IMR-90 (cell line): ENCODE measurements at regions not wholly inside any gene's neighbourhood (a gene's known extent, or its start where the extent isn't known, plus 50 kb on each side); places are given as distances from the start of the nearest gene placed in this dataset.

Source experiments
- ATAC-seq: fragments of 200-7000 bp; cut with Tn5 transposase; 2 replicates; pipeline ENCODE4 v1.9.1; 2020; ENCODE audit warnings: low read depth, mild to moderate bottlenecking, moderate library complexity
- BruUV-seq: library from RNA; stranded (reverse); fragments of 400-500 nt; replicated peaks from 2 replicates; lab custom pipeline; 2021; lab: Mats Ljungman, UMichigan
- CTCF ChIA-PET: fragments of 300-600 bp; formaldehyde crosslinking; extraction: SDS; loops from one replicate; lab custom pipeline; 2021; ENCODE audit warnings: antibody characterized with exemption; lab: Yijun Ruan, JAX
- POLR2A ChIA-PET: fragments of 300-600 bp; sonication (Branson Sonifier 250); formaldehyde crosslinking; loops from one replicate; lab custom pipeline; 2022; ENCODE audit warnings: antibody characterized with exemption; ENCODE audit not compliant: unreplicated experiment; lab: Charles Lee
- DNase-seq: peaks from one replicate; pipeline ENCODE4 v3.0.0; 2013
- H2AFZ ChIP-seq: replicated peaks from 2 replicates; pipeline ENCODE3; 2013; ENCODE audit warnings: low read length, mild to moderate bottlenecking; ENCODE audit not compliant: poor library complexity
- H2AK5ac ChIP-seq: 2 replicates; pipeline ENCODE4 v1.6.1; 2013; ENCODE audit warnings: low read depth, low read length, inconsistent platforms
- H2AK9ac ChIP-seq: replicated peaks from 2 replicates; pipeline ENCODE3; 2013; ENCODE audit warnings: mild to moderate bottlenecking, low read depth, low read length, moderate library complexity; ENCODE audit not compliant: poor library complexity
- H2BK120ac ChIP-seq: 2 replicates; pipeline ENCODE4 v1.6.1; 2013; ENCODE audit warnings: low read depth, low read length, inconsistent platforms
- H2BK15ac ChIP-seq: 3 replicates; pipeline ENCODE4 v1.6.1; 2013; ENCODE audit warnings: low read depth, low read length, inconsistent platforms
- H2BK20ac ChIP-seq: 2 replicates; pipeline ENCODE4 v1.6.1; 2013; ENCODE audit warnings: low read depth, mild to moderate bottlenecking, inconsistent platforms, low read length, moderate library complexity
- H2BK5ac ChIP-seq: 2 replicates; pipeline ENCODE4 v1.6.1; 2013; ENCODE audit warnings: mild to moderate bottlenecking, low read depth, low read length, inconsistent platforms; ENCODE audit not compliant: poor library complexity, severe bottlenecking
- H3K14ac ChIP-seq: replicated peaks from 2 replicates; pipeline ENCODE4 v1.6.1; 2013; ENCODE audit warnings: low read depth, low read length, inconsistent platforms
- H3K18ac ChIP-seq: 2 replicates; pipeline ENCODE4 v1.6.1; 2013; ENCODE audit warnings: low read depth, low read length, control low read depth
- H3K23ac ChIP-seq: 2 replicates; pipeline ENCODE4 v1.6.1; 2013; ENCODE audit warnings: low read depth, low read length, inconsistent platforms
- H3K27ac ChIP-seq: 2 replicates; pipeline ENCODE4 v1.5.1; 2013; ENCODE audit warnings: mild to moderate bottlenecking, control low read depth, low read length; ENCODE audit not compliant: insufficient read depth
- H3K27me3 ChIP-seq: 2 replicates; pipeline ENCODE4 v1.6.1; 2013; ENCODE audit warnings: low read length; ENCODE audit not compliant: control insufficient read depth, insufficient read depth
- H3K36me3 ChIP-seq: 2 replicates; pipeline ENCODE4 v1.6.1; 2013; ENCODE audit warnings: low read length, mixed read lengths; ENCODE audit not compliant: control insufficient read depth, insufficient read depth
- H3K4ac ChIP-seq: 2 replicates; pipeline ENCODE4 v1.6.1; 2013; ENCODE audit warnings: low read depth, low read length, inconsistent platforms
- H3K4me1 ChIP-seq: 2 replicates; pipeline ENCODE4 v1.6.1; 2013; ENCODE audit warnings: low read length, mixed read lengths; ENCODE audit not compliant: control insufficient read depth, insufficient read depth
- H3K4me2 ChIP-seq: 2 replicates; pipeline ENCODE4 v1.6.1; 2013; ENCODE audit warnings: low read depth, mild to moderate bottlenecking, control low read depth, low read length, moderate library complexity
- H3K4me3 ChIP-seq: 2 replicates; pipeline ENCODE4 v1.5.1; 2013; ENCODE audit warnings: low read depth, mild to moderate bottlenecking, control low read depth, low read length, moderate library complexity; ENCODE audit not compliant: insufficient read depth
- H3K56ac ChIP-seq: 2 replicates; pipeline ENCODE4 v1.6.1; 2013; ENCODE audit warnings: low read length, inconsistent platforms; ENCODE audit not compliant: insufficient read depth; ENCODE audit errors: extremely low read depth
- H3K79me1 ChIP-seq, 2 experiments: 2 replicates each; pipeline ENCODE4 v1.6.1; 2013; ENCODE audit warnings: low read length in 2 of 2, inconsistent platforms in 1 of 2, low read depth in 1 of 2
- H3K9ac ChIP-seq: 2 replicates; pipeline ENCODE4 v1.6.1; 2013; ENCODE audit warnings: low read depth, low read length, control low read depth
- H3K9me1 ChIP-seq: 2 replicates; pipeline ENCODE4 v1.6.1; 2013; ENCODE audit warnings: low read length, inconsistent platforms; ENCODE audit not compliant: insufficient read depth
- H3K9me3 ChIP-seq: 2 replicates; pipeline ENCODE4 v1.6.1; 2013; ENCODE audit warnings: low read length; ENCODE audit not compliant: control insufficient read depth, insufficient read depth
- H4K20me1 ChIP-seq: 2 replicates; pipeline ENCODE4 v1.6.1; 2013; ENCODE audit warnings: low read length, inconsistent platforms; ENCODE audit not compliant: insufficient read depth
- H4K5ac ChIP-seq: 2 replicates; pipeline ENCODE4 v1.6.1; 2013; ENCODE audit warnings: mild to moderate bottlenecking, low read depth, low read length, control low read depth
- H4K8ac ChIP-seq, 2 experiments: 2 replicates each; pipeline ENCODE4 v1.6.1; 2013; ENCODE audit warnings: low read depth in 2 of 2, low read length in 2 of 2, control low read depth in 1 of 2, inconsistent platforms in 1 of 2
- H4K91ac ChIP-seq: 2 replicates; pipeline ENCODE4 v1.6.1; 2013; ENCODE audit warnings: low read depth, low read length, inconsistent platforms; ENCODE audit not compliant: insufficient read depth
- CHD1 ChIP-seq: IDR thresholded peaks from 2 replicates; pipeline ENCODE4 v1.6.1; 2012; ENCODE audit warnings: low read depth, low read length, improper control_type of control experiment
- MAZ ChIP-seq: IDR thresholded peaks from 2 replicates; pipeline ENCODE4 v1.6.1; 2012; ENCODE audit warnings: low read depth, mild to moderate bottlenecking, low read length, improper control_type of control experiment, moderate library complexity, borderline replicate concordance
- NFE2L2 ChIP-seq: fragments of 150-350 bp; IDR thresholded peaks from 2 replicates; pipeline ENCODE4 v1.6.1; 2016; ENCODE audit warnings: low read depth, mild to moderate bottlenecking, low read length
- POLR2A ChIP-seq: IDR thresholded peaks from 2 replicates; pipeline ENCODE4 v1.6.1; 2012; ENCODE audit warnings: mild to moderate bottlenecking, low read depth, low read length
- RAD21 ChIP-seq: IDR thresholded peaks from 2 replicates; pipeline ENCODE4 v1.6.1; 2012; ENCODE audit warnings: low read length, improper control_type of control experiment
- WGBS, 2 experiments: methylation state at CpG; one replicate each; pipeline versions ENCODE4 v1.1.5 to v1.1.7; 2013; ENCODE audit warnings: missing lambda C conversion rate in 2 of 2; ENCODE audit not compliant: insufficient read length in 1 of 2; ENCODE audit errors: extremely low coverage in 2 of 2; 5-methylcytosine and 5-hydroxymethylcytosine counted together
- dilution Hi-C: fragments of 300-500 bp; cut with HindIII; formaldehyde crosslinking; loops from one replicate; pipeline ENCODE4 v1.14.3; 2018; ENCODE audit warnings: low sequenced_read_pairs; ENCODE audit not compliant: unreplicated experiment
- in situ Hi-C: fragments of 300-500 bp; cut with MboI; formaldehyde crosslinking; loops from 3 replicates; pipeline ENCODE4 v1.14.3; 2019; ENCODE audit warnings: low sequenced_read_pairs, inconsistent platforms, mixed read lengths
- intact Hi-C: fragments of 100-400 bp; cut with micrococcal nuclease; formaldehyde crosslinking; loops from 2 replicates; pipeline ENCODE4 v1.10.0; 2022
- TF ChIP-seq, protein P1 (sequence below): conservative IDR thresholded peaks from 2 replicates; pipeline ENCODE4 v1.5.1; 2012; ENCODE audit warnings: mild to moderate bottlenecking, low read depth, low read length, improper control_type of control experiment
- TF ChIP-seq, protein P2 (sequence below): fragments of 150-350 bp; IDR thresholded peaks from 2 replicates; pipeline ENCODE4 v1.6.1; 2016; ENCODE audit warnings: low read depth, mild to moderate bottlenecking, low read length, moderate library complexity, borderline replicate concordance

DNA sequence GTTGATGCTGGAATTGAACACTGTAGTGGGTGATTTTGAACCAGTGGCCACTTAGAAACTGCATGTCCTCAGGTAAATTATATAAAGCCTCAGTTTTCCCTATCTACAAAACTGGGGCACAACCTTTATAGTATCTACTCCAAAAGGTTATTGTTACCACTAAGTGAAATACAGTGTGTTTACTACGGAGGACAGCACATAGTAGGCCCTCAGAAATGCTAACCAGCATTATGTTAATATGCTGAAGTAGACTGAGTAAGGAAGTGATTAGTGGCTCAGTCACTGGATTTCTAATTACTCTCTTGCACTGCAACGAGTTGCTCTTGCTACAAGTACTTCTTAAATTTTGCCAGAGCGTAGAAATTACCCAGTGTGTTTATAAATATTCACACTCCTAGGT lies 139.5 kb downstream of the HAUS1 start:
- intact Hi-C loops = no loop called here
- WGBS, 2 experiments = no CpG with 5 or more reads among the region's 3 CpGs

More for the DNA sequence above, 139.5 kb downstream of the HAUS1 start:
- CTCF ChIA-PET = no interaction called here
- H3K79me1 ChIP-seq = peaks cover 26 to 52% of the 10 kb centered on the region in 2 experiments
- H3K4ac ChIP-seq = no peak overlapping the region
- no peak overlapping the region for H3K18ac ChIP-seq
- no peak overlapping the region for H4K5ac ChIP-seq
- H4K91ac ChIP-seq = no peak overlapping the region
- H2AFZ ChIP-seq = no peak overlapping the region
- H3K9me1 ChIP-seq = peaks cover 7% of the 10 kb centered on the region; the same call in 1 of the 2 replicates
- no TSS peak for BruUV-seq
- no peak overlapping the region for H2BK120ac ChIP-seq
- no peak for TF ChIP-seq POLR2A
- no peak for TF ChIP-seq MAZ
- TF ChIP-seq NFE2L2 = no peak
- TF ChIP-seq RAD21 = no peak
- TF ChIP-seq CHD1 = no peak
- TF ChIP-seq, protein P1, sequence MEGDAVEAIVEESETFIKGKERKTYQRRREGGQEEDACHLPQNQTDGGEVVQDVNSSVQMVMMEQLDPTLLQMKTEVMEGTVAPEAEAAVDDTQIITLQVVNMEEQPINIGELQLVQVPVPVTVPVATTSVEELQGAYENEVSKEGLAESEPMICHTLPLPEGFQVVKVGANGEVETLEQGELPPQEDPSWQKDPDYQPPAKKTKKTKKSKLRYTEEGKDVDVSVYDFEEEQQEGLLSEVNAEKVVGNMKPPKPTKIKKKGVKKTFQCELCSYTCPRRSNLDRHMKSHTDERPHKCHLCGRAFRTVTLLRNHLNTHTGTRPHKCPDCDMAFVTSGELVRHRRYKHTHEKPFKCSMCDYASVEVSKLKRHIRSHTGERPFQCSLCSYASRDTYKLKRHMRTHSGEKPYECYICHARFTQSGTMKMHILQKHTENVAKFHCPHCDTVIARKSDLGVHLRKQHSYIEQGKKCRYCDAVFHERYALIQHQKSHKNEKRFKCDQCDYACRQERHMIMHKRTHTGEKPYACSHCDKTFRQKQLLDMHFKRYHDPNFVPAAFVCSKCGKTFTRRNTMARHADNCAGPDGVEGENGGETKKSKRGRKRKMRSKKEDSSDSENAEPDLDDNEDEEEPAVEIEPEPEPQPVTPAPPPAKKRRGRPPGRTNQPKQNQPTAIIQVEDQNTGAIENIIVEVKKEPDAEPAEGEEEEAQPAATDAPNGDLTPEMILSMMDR = no peak
- TF ChIP-seq, protein P2, sequence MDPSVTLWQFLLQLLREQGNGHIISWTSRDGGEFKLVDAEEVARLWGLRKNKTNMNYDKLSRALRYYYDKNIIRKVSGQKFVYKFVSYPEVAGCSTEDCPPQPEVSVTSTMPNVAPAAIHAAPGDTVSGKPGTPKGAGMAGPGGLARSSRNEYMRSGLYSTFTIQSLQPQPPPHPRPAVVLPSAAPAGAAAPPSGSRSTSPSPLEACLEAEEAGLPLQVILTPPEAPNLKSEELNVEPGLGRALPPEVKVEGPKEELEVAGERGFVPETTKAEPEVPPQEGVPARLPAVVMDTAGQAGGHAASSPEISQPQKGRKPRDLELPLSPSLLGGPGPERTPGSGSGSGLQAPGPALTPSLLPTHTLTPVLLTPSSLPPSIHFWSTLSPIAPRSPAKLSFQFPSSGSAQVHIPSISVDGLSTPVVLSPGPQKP = no peak
- H3K9ac ChIP-seq = no peak overlapping the region
- H3K27ac ChIP-seq = no peak overlapping the region
- in situ Hi-C loops (no loop called here), dilution Hi-C loops (no loop called here)
- H3K27me3 ChIP-seq = no peaks in the 10 kb centered on the region
- H3K9me3 ChIP-seq = no peaks in the 10 kb centered on the region
- no peak overlapping the region for H2BK20ac ChIP-seq
- DNase-seq (no peak), ATAC-seq (no peak)
- H4K8ac ChIP-seq = no peak overlapping the region
- no peak overlapping the region for H2BK5ac ChIP-seq
- POLR2A ChIA-PET = no interaction called here
- H3K4me3 ChIP-seq = no peak overlapping the region
- H2AK9ac ChIP-seq = no peak overlapping the region
- H4K20me1 ChIP-seq = no peaks in the 10 kb centered on the region; the same call in 1 of the 2 replicates
- H2AK5ac ChIP-seq = no peak overlapping the region
- H3K4me2 ChIP-seq = no peak overlapping the region
- no peak overlapping the region for H3K23ac ChIP-seq
- no peaks in the 10 kb centered on the region; the same call in 1 of the 2 replicates for H3K4me1 ChIP-seq
- H3K14ac ChIP-seq = no peak overlapping the region
- H3K56ac ChIP-seq = no peak overlapping the region
- H3K36me3 ChIP-seq = peaks cover 2% of the 10 kb centered on the region; the same call in 1 of the 2 replicates
- H2BK15ac ChIP-seq = no peak overlapping the region
